IMR-90 (cell line): ENCODE measurements at regions not wholly inside any gene's neighbourhood (a gene's known extent, or its start where the extent isn't known, plus 50 kb on each side); places are given as distances from the start of the nearest gene placed in this dataset.

Experiments used
- ATAC-seq: fragments of 200-7000 bp; cut with Tn5 transposase; 2 replicates; pipeline ENCODE4 v1.9.1; 2020; ENCODE audit warnings: low read depth, mild to moderate bottlenecking, moderate library complexity
- BruUV-seq: library from RNA; stranded (reverse); fragments of 400-500 nt; replicated peaks from 2 replicates; lab custom pipeline; 2021; lab: Mats Ljungman, UMichigan
- CTCF ChIA-PET: fragments of 300-600 bp; formaldehyde crosslinking; extraction: SDS; loops from one replicate; lab custom pipeline; 2021; ENCODE audit warnings: antibody characterized with exemption; lab: Yijun Ruan, JAX
- POLR2A ChIA-PET: fragments of 300-600 bp; sonication (Branson Sonifier 250); formaldehyde crosslinking; loops from one replicate; lab custom pipeline; 2022; ENCODE audit warnings: antibody characterized with exemption; ENCODE audit not compliant: unreplicated experiment; lab: Charles Lee
- DNase-seq: peaks from one replicate; pipeline ENCODE4 v3.0.0; 2013
- H2AFZ ChIP-seq: replicated peaks from 2 replicates; pipeline ENCODE3; 2013; ENCODE audit warnings: low read length, mild to moderate bottlenecking; ENCODE audit not compliant: poor library complexity
- H2AK5ac ChIP-seq: 2 replicates; pipeline ENCODE4 v1.6.1; 2013; ENCODE audit warnings: low read depth, low read length, inconsistent platforms
- H2AK9ac ChIP-seq: replicated peaks from 2 replicates; pipeline ENCODE3; 2013; ENCODE audit warnings: mild to moderate bottlenecking, low read depth, low read length, moderate library complexity; ENCODE audit not compliant: poor library complexity
- H2BK120ac ChIP-seq: 2 replicates; pipeline ENCODE4 v1.6.1; 2013; ENCODE audit warnings: low read depth, low read length, inconsistent platforms
- H2BK15ac ChIP-seq: 3 replicates; pipeline ENCODE4 v1.6.1; 2013; ENCODE audit warnings: low read depth, low read length, inconsistent platforms
- H2BK20ac ChIP-seq: 2 replicates; pipeline ENCODE4 v1.6.1; 2013; ENCODE audit warnings: low read depth, mild to moderate bottlenecking, inconsistent platforms, low read length, moderate library complexity
- H2BK5ac ChIP-seq: 2 replicates; pipeline ENCODE4 v1.6.1; 2013; ENCODE audit warnings: mild to moderate bottlenecking, low read depth, low read length, inconsistent platforms; ENCODE audit not compliant: poor library complexity, severe bottlenecking
- H3K14ac ChIP-seq: replicated peaks from 2 replicates; pipeline ENCODE4 v1.6.1; 2013; ENCODE audit warnings: low read depth, low read length, inconsistent platforms
- H3K18ac ChIP-seq: 2 replicates; pipeline ENCODE4 v1.6.1; 2013; ENCODE audit warnings: low read depth, low read length, control low read depth
- H3K23ac ChIP-seq: 2 replicates; pipeline ENCODE4 v1.6.1; 2013; ENCODE audit warnings: low read depth, low read length, inconsistent platforms
- H3K27ac ChIP-seq: 2 replicates; pipeline ENCODE4 v1.5.1; 2013; ENCODE audit warnings: mild to moderate bottlenecking, control low read depth, low read length; ENCODE audit not compliant: insufficient read depth
- H3K27me3 ChIP-seq: 2 replicates; pipeline ENCODE4 v1.6.1; 2013; ENCODE audit warnings: low read length; ENCODE audit not compliant: control insufficient read depth, insufficient read depth
- H3K36me3 ChIP-seq: 2 replicates; pipeline ENCODE4 v1.6.1; 2013; ENCODE audit warnings: low read length, mixed read lengths; ENCODE audit not compliant: control insufficient read depth, insufficient read depth
- H3K4ac ChIP-seq: 2 replicates; pipeline ENCODE4 v1.6.1; 2013; ENCODE audit warnings: low read depth, low read length, inconsistent platforms
- H3K4me1 ChIP-seq: 2 replicates; pipeline ENCODE4 v1.6.1; 2013; ENCODE audit warnings: low read length, mixed read lengths; ENCODE audit not compliant: control insufficient read depth, insufficient read depth
- H3K4me2 ChIP-seq: 2 replicates; pipeline ENCODE4 v1.6.1; 2013; ENCODE audit warnings: low read depth, mild to moderate bottlenecking, control low read depth, low read length, moderate library complexity
- H3K4me3 ChIP-seq: 2 replicates; pipeline ENCODE4 v1.5.1; 2013; ENCODE audit warnings: low read depth, mild to moderate bottlenecking, control low read depth, low read length, moderate library complexity; ENCODE audit not compliant: insufficient read depth
- H3K56ac ChIP-seq: 2 replicates; pipeline ENCODE4 v1.6.1; 2013; ENCODE audit warnings: low read length, inconsistent platforms; ENCODE audit not compliant: insufficient read depth; ENCODE audit errors: extremely low read depth
- H3K79me1 ChIP-seq, 2 experiments: 2 replicates each; pipeline ENCODE4 v1.6.1; 2013; ENCODE audit warnings: low read length in 2 of 2, inconsistent platforms in 1 of 2, low read depth in 1 of 2
- H3K9ac ChIP-seq: 2 replicates; pipeline ENCODE4 v1.6.1; 2013; ENCODE audit warnings: low read depth, low read length, control low read depth
- H3K9me1 ChIP-seq: 2 replicates; pipeline ENCODE4 v1.6.1; 2013; ENCODE audit warnings: low read length, inconsistent platforms; ENCODE audit not compliant: insufficient read depth
- H3K9me3 ChIP-seq: 2 replicates; pipeline ENCODE4 v1.6.1; 2013; ENCODE audit warnings: low read length; ENCODE audit not compliant: control insufficient read depth, insufficient read depth
- H4K20me1 ChIP-seq: 2 replicates; pipeline ENCODE4 v1.6.1; 2013; ENCODE audit warnings: low read length, inconsistent platforms; ENCODE audit not compliant: insufficient read depth
- H4K5ac ChIP-seq: 2 replicates; pipeline ENCODE4 v1.6.1; 2013; ENCODE audit warnings: mild to moderate bottlenecking, low read depth, low read length, control low read depth
- H4K8ac ChIP-seq, 2 experiments: 2 replicates each; pipeline ENCODE4 v1.6.1; 2013; ENCODE audit warnings: low read depth in 2 of 2, low read length in 2 of 2, control low read depth in 1 of 2, inconsistent platforms in 1 of 2
- H4K91ac ChIP-seq: 2 replicates; pipeline ENCODE4 v1.6.1; 2013; ENCODE audit warnings: low read depth, low read length, inconsistent platforms; ENCODE audit not compliant: insufficient read depth
- BHLHE40 ChIP-seq: fragments of 150-350 bp; IDR thresholded peaks from 2 replicates; pipeline ENCODE4 v1.6.1; 2016; ENCODE audit warnings: mild to moderate bottlenecking, low read depth, low read length
- CEBPB ChIP-seq: IDR thresholded peaks from 2 replicates; pipeline ENCODE4 v1.6.1; 2012; ENCODE audit warnings: low read depth, low read length, improper control_type of control experiment
- CHD1 ChIP-seq: IDR thresholded peaks from 2 replicates; pipeline ENCODE4 v1.6.1; 2012; ENCODE audit warnings: low read depth, low read length, improper control_type of control experiment
- FOS ChIP-seq: fragments of 150-350 bp; IDR thresholded peaks from 2 replicates; pipeline ENCODE4 v1.6.1; 2016; ENCODE audit warnings: low read depth, low read length
- MAFK ChIP-seq: IDR thresholded peaks from 2 replicates; pipeline ENCODE4 v1.6.1; 2012; ENCODE audit warnings: low read depth, low read length, improper control_type of control experiment
- MAZ ChIP-seq: IDR thresholded peaks from 2 replicates; pipeline ENCODE4 v1.6.1; 2012; ENCODE audit warnings: low read depth, mild to moderate bottlenecking, low read length, improper control_type of control experiment, moderate library complexity, borderline replicate concordance
- MXI1 ChIP-seq: IDR thresholded peaks from 2 replicates; pipeline ENCODE4 v1.6.1; 2012; ENCODE audit warnings: low read depth, mild to moderate bottlenecking, low read length, moderate library complexity, borderline replicate concordance
- NFE2L2 ChIP-seq: fragments of 150-350 bp; IDR thresholded peaks from 2 replicates; pipeline ENCODE4 v1.6.1; 2016; ENCODE audit warnings: low read depth, mild to moderate bottlenecking, low read length
- POLR2A ChIP-seq: IDR thresholded peaks from 2 replicates; pipeline ENCODE4 v1.6.1; 2012; ENCODE audit warnings: mild to moderate bottlenecking, low read depth, low read length
- RAD21 ChIP-seq: IDR thresholded peaks from 2 replicates; pipeline ENCODE4 v1.6.1; 2012; ENCODE audit warnings: low read length, improper control_type of control experiment
- RCOR1 ChIP-seq: IDR thresholded peaks from 2 replicates; pipeline ENCODE4 v1.6.1; 2012; ENCODE audit warnings: mild to moderate bottlenecking, low read length, improper control_type of control experiment; ENCODE audit not compliant: insufficient replicate concordance
- RFX5 ChIP-seq: IDR thresholded peaks from 2 replicates; pipeline ENCODE4 v1.8.0; 2012; ENCODE audit warnings: low read depth, mild to moderate bottlenecking, low read length, moderate library complexity
- SMC3 ChIP-seq: fragments of 150-350 bp; IDR thresholded peaks from 2 replicates; pipeline ENCODE4 v1.6.1; 2016; ENCODE audit warnings: low read depth, mild to moderate bottlenecking, antibody characterized with exemption, low read length, moderate library complexity
- USF2 ChIP-seq: fragments of 150-350 bp; IDR thresholded peaks from 2 replicates; pipeline ENCODE4 v1.6.1; 2017; ENCODE audit warnings: mild to moderate bottlenecking, antibody characterized with exemption, low read length, low read depth
- WGBS, 2 experiments: methylation state at CpG; one replicate each; pipeline versions ENCODE4 v1.1.5 to v1.1.7; 2013; ENCODE audit warnings: missing lambda C conversion rate in 2 of 2; ENCODE audit not compliant: insufficient read length in 1 of 2; ENCODE audit errors: extremely low coverage in 2 of 2; 5-methylcytosine and 5-hydroxymethylcytosine counted together
- dilution Hi-C: fragments of 300-500 bp; cut with HindIII; formaldehyde crosslinking; loops from one replicate; pipeline ENCODE4 v1.14.3; 2018; ENCODE audit warnings: low sequenced_read_pairs; ENCODE audit not compliant: unreplicated experiment
- in situ Hi-C: fragments of 300-500 bp; cut with MboI; formaldehyde crosslinking; loops from 3 replicates; pipeline ENCODE4 v1.14.3; 2019; ENCODE audit warnings: low sequenced_read_pairs, inconsistent platforms, mixed read lengths
- intact Hi-C: fragments of 100-400 bp; cut with micrococcal nuclease; formaldehyde crosslinking; loops from 2 replicates; pipeline ENCODE4 v1.10.0; 2022
- TF ChIP-seq, protein P1 (sequence below): fragments of 150-350 bp; IDR thresholded peaks from 2 replicates; pipeline ENCODE4 v1.6.1; 2016; ENCODE audit warnings: low read depth, mild to moderate bottlenecking, low read length, moderate library complexity, borderline replicate concordance
- TF ChIP-seq, protein P2 (sequence below): conservative IDR thresholded peaks from 2 replicates; pipeline ENCODE4 v1.5.1; 2012; ENCODE audit warnings: mild to moderate bottlenecking, low read depth, low read length, improper control_type of control experiment

- no peak overlapping the region for H3K27ac ChIP-seq
- no peak overlapping the region for H2BK120ac ChIP-seq
- H3K9ac ChIP-seq: no peak overlapping the region
- no peak overlapping the region for H4K8ac ChIP-seq
- no peak overlapping the region for H2AFZ ChIP-seq
- dilution Hi-C loops: no loop called here
- WGBS, 2 experiments: 0% methylated on average over 1 of the region's 3 CpGs; no CpG with 5 or more reads in 1 of the 2 experiments
- BruUV-seq: no TSS peak
- TF ChIP-seq POLR2A: no peak
- TF ChIP-seq MXI1: no peak
- TF ChIP-seq, protein P1, sequence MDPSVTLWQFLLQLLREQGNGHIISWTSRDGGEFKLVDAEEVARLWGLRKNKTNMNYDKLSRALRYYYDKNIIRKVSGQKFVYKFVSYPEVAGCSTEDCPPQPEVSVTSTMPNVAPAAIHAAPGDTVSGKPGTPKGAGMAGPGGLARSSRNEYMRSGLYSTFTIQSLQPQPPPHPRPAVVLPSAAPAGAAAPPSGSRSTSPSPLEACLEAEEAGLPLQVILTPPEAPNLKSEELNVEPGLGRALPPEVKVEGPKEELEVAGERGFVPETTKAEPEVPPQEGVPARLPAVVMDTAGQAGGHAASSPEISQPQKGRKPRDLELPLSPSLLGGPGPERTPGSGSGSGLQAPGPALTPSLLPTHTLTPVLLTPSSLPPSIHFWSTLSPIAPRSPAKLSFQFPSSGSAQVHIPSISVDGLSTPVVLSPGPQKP: no peak
- no peak for TF ChIP-seq RCOR1
- TF ChIP-seq BHLHE40: no peak
- no peak for TF ChIP-seq SMC3
- TF ChIP-seq RAD21: no peak
- TF ChIP-seq CEBPB: no peak
- TF ChIP-seq FOS: no peak
- TF ChIP-seq, protein P2, sequence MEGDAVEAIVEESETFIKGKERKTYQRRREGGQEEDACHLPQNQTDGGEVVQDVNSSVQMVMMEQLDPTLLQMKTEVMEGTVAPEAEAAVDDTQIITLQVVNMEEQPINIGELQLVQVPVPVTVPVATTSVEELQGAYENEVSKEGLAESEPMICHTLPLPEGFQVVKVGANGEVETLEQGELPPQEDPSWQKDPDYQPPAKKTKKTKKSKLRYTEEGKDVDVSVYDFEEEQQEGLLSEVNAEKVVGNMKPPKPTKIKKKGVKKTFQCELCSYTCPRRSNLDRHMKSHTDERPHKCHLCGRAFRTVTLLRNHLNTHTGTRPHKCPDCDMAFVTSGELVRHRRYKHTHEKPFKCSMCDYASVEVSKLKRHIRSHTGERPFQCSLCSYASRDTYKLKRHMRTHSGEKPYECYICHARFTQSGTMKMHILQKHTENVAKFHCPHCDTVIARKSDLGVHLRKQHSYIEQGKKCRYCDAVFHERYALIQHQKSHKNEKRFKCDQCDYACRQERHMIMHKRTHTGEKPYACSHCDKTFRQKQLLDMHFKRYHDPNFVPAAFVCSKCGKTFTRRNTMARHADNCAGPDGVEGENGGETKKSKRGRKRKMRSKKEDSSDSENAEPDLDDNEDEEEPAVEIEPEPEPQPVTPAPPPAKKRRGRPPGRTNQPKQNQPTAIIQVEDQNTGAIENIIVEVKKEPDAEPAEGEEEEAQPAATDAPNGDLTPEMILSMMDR: no peak
- no peak for TF ChIP-seq USF2
- no peak for TF ChIP-seq MAZ
- TF ChIP-seq NFE2L2: no peak
- TF ChIP-seq RFX5: no peak
- TF ChIP-seq CHD1: no peak
- no peak for TF ChIP-seq MAFK
- no peak overlapping the region for H2AK5ac ChIP-seq
- ATAC-seq: no peak
- H2BK15ac ChIP-seq: no peak overlapping the region
- no peaks in the 10 kb centered on the region for H3K9me1 ChIP-seq
- H3K27me3 ChIP-seq: no peaks in the 10 kb centered on the region
- ChIA-PET POLR2A (no interaction called here), CTCF (no interaction called here)
- H4K5ac ChIP-seq: no peak overlapping the region
- H3K14ac ChIP-seq: no peak overlapping the region
- no peak overlapping the region for H3K56ac ChIP-seq
- DNase-seq: no peak
- H2AK9ac ChIP-seq: no peak overlapping the region
- no peaks in the 10 kb centered on the region for H3K4me1 ChIP-seq
- no peak overlapping the region for H2BK5ac ChIP-seq
- H3K9me3 ChIP-seq: no peaks in the 10 kb centered on the region
- no peak overlapping the region for H2BK20ac ChIP-seq
- no peak overlapping the region for H3K23ac ChIP-seq
- in situ Hi-C loops: no loop called here
- H3K18ac ChIP-seq: no peak overlapping the region
- no peaks in the 10 kb centered on the region for H3K79me1 ChIP-seq
- H3K4me3 ChIP-seq: no peak overlapping the region
- no peaks in the 10 kb centered on the region for H4K20me1 ChIP-seq
- intact Hi-C loops: no loop called here
- H4K91ac ChIP-seq: no peak overlapping the region
- H3K4ac ChIP-seq: no peak overlapping the region
- no peaks in the 10 kb centered on the region for H3K36me3 ChIP-seq
- H3K4me2 ChIP-seq: no peak overlapping the region
These were observed 420.5 kb downstream of the PTH2R start for GRCh38 chr2:208827109-208827508.
